Tongue (tissue), 1 donor: ENCODE measurements at regions not wholly inside any gene's neighbourhood (a gene's known extent, or its start where the extent isn't known, plus 50 kb on each side); places are given as distances from the start of the nearest gene placed in this dataset.
A peak's percentile ranks its signal among the peaks of the same experiment; 100 is the strongest.
"Not testable (repeated sequence)": the region's sequence is repeated elsewhere in the genome, so short reads cannot be mapped to it uniquely, and the experiment has no call there.

Experiments
- DNase-seq: peaks from one replicate; pipeline ENCODE4 v3.0.0-alpha.2; 2015

DNA sequence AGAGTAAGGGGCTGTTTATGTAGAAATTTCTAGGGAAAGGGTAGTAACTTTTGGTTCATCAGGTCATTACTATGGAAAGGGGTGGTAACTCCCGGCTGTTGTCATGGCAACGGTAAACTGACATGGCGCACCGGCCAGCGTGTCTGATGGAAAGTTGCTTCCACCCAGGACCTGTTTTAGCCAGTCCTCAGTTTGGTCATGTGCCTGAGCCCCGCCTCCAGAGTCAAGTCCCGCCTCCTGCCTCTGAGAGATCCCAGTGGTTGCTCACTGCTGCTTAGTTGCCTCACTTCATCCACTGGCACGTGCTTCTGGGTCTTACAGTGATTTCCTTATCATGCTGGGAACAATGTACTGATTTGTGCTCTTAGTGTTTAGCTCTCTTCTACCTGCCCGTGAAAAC is 455.2 kb upstream of the ZNF507 start:
- no peak for DNase-seq

- DNase-seq, result no peak
These were observed 453.4 kb upstream of the ZNF507 start for GRCh38 chr19:31892060-31892459.

DNA sequence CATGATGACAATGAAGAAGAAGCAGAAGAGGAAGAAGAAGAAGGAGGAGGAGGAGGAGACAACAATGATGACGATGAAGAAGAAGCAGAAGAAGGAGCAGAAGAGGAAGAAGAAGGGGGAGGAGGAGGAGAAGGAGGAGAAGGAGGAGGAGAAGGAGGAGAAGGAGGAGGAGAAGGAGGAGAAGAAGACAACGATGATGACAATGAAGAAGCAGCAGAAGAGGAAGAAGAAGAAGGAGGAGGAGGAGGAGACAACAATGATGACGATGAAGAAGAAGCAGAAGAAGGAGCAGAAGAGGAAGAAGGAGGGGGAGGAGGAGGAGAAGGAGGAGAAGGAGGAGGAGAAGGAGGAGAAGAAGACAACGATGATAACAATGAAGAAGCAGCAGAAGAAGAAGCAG is 451.9 kb upstream of the ZNF507 start:
- DNase-seq, result not testable (repeated sequence)

DNA sequence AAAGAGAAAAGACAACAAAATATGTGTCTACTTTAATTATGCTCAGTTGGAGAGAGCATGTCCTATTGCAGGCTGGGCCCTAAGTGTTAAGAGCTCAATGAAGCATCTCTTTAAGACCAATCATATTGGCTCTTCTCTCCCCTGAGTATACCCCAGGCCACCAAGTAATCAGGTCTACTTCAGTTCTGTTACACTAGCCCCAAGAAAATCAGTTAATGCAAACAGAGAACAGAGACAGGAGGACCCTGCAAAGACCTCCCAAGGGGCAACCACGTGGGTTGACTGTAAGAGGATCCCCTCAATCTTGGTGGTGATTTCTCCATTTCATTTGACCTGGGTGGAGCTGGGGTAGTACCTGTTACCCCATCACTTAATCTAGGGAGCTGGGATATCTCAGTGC is 451.0 kb upstream of the ZNF507 start:
- no peak for DNase-seq

- no peak for DNase-seq
These were observed 448.1 kb upstream of the ZNF507 start for GRCh38 chr19:31897292-31897691.

GRCh38 chr19:31900991-31901390 is 444.4 kb upstream of the ZNF507 start:
- DNase-seq, result no peak

DNA sequence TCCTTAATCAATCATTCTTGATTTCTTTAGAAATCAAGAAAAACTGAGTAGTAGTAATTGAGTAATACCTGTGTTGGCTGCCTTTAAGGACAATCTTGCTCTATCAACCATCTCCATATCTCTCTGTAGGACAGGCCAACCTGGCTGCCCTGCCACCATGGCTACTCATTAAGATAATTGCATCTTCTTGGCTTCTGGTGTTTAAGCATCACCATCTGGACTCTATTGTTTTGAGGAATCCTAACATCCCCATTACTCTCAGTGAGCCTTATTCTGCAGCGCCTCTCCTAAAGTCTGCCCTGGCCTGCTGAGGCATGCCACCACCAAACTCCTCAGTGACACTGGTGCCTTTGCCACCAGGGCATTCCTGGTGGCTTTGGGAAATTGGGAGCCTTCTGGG is 442.6 kb upstream of the ZNF507 start:
- DNase-seq, result no peak

DNA sequence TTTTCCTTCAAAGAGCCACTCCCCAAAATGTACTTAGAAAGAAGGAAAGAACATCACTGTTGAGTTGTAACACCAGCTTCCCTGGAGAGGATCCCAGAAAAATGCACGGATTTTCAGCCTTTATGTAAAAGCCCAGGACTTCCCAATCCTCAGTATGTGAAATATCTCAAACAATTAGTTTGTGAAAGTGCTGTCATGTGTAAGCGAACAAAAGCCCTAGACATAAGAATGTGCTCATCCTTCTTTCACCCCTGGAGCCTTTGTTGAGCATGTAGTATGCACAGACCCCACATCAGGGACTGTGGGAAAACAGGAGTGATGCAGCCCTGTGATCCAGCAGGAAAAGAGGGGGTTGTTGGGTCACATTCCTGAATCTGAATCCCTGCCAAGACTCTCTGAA is 441.4 kb upstream of the ZNF507 start:
- DNase-seq, result peak; percentile 52

DNA sequence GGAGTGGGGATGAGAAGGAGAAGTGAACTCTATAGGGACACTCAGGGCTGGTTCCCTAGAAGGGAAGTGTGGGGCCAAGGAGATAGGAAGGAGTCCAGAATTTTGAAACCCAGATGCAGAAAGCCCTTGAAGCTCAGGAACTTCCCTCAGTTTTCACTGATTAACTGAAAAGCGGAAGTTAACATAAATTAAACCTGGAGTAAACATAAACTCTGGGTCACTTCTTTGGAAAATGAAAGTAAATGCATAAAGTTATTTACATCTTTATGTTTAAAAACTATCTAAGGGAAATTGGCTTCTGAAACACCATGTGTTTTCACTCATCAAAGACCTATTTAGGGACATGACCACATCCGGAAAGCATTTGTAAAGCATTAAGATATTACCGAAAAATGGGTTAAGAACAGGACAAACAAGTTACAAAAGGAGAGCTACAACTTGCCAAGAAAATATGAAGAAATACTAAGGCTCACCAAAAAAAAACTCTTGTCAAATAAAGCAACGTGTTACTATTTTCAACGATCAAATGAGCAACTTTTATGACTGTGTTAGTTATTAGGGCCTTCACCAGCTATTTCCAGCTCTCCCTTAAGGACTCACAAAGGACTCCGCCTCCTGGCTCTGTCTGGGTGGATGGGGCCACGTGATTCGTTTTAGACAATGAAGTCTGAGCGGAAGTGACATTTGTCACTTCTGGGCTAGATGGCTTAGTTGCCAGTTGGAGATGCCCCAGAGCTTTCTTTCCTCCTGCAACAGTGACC is 439.1 kb upstream of the ZNF507 start:
- peak; percentile 78 for DNase-seq

DNA sequence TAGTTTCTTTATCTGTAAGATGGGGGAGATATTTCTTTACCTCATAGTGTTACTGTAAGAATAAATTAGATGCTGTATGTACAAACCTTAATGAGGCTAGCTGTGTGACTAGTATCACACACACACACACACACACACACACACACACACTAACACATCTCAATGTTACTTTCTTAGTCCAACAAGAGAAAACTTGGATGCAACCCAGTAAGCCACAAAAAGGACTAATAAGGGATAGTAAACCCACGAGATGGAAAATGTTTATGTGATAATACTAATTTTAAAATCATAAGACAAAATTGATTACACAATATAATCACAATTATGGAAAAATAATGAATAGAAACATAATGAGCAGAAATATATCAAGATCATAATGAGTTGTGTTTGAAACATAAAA is 437.7 kb upstream of the ZNF507 start:
- no peak for DNase-seq

DNA sequence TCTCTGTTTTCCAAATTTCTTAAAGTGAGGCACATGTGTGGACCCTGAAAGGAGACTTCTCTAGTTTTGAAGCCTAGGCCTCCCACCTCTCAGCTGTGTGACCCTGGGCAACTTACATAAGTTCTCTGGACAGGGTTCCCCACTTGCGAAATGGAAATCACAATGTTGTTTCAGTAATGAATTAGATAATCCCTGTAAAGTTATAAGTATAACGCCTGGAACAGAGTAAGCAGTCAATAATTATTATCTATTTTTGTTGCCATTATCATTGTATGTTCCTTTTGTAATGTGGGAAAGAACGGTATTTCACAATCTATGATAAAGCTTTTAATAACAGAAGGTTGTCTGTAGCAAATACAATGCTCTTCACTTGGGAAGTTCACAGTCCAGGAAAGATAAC is 437.3 kb upstream of the ZNF507 start:
- DNase-seq, result no peak

- DNase-seq, result peak; percentile 52
These were observed 436.7 kb upstream of the ZNF507 start for GRCh38 chr19:31908496-31909225.

GRCh38 chr19:31910224-31910623 is 435.2 kb upstream of the ZNF507 start:
- DNase-seq, result no peak

DNA sequence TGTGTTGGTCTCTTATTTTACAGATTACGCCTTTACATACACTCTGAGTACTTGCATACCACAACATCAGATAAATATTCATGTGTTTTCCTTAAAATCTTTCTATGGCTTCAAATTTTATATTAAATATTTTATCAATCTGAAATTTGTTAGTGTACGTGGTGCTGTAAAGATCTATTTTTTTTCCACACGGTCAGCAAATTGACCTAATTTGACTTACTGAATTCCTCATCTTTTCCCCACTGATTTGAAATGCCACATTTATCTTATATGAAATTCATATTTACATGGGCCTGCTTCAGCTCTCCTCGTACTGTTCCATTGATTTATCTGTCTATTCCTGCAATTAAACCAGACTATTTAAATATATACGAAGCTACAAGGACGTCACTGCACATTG is 433.8 kb upstream of the ZNF507 start:
- DNase-seq, result no peak

- DNase-seq, result no peak
These were observed 432.2 kb upstream of the ZNF507 start for GRCh38 chr19:31913103-31913661.

DNA sequence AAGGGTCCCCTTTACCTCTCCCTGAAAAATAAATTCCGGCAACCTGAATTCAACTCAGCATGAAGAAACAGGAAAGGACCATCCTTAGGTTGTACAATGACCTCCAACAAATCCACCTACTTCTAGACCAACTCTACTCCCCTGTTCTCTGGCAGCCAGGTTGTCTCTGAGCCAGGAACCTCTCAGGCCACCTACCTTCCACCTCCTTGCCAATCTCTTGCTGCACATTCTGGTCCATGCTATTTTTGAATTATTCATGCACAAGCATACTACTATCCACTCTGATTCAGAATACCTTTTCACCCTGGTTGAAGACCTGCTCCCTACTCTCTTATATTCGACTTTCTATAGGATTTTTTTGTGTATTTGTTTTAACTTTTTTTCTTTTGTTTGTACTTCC is 415.0 kb upstream of the ZNF507 start:
- DNase-seq, result no peak

DNA sequence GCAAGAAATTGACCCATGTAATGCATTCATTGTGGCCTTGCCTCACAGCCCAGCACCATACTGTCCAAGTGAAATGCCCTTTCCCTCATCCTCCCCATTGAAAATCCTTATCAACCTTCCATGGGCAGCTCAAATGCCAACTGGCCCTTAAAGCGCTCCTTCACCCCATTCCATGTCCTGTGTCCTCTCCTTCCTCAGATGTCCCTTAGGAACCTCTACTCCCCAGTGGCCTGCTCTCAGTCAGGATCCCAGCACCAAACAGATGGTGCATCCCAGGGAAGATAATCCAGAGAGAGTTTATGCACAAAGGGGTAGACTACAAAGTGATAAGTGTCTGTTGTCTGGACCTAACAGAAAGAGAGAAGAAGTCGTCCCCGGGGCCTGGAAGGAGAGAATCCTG is 407.4 kb upstream of the ZNF507 start:
- DNase-seq, result no peak

DNA sequence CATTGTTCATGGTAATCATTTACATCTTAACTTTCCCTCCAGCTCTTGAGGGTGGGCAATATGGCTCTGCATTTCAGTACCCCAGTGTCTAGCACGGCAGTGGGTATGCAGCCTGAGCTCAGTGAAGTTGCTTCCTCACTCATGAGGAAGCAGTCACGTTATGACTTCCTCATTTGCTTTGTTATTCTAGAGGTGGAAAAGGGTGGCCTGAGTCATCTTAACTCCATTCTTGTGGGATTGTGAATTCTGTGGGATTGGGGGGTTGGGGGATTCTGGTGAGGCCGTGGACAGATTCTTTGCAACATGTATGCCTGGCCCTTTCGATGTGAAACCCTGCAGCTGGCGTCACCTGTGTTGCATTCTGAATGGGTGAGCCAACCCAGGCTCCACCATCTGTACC is 406.7 kb upstream of the ZNF507 start:
- no peak for DNase-seq

DNA sequence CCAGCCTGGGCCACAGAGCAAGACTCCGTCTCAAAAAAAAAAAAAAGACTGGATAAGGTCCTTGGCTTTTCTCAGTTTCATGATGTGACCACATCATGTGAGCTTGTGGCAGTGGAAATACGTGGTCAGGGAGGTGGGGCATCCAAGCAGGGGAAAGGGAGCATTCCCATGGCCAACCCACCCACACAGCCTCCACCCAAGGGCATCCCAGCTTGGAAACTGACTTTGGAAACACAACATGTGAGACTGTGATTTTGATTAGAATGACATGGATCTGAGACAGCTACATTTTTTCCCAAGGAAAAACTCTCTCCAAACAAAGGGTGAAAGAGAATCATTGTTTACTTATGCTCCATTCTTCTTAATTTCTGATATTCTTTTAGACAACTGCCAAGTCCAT is 405.0 kb upstream of the ZNF507 start:
- no peak for DNase-seq

DNA sequence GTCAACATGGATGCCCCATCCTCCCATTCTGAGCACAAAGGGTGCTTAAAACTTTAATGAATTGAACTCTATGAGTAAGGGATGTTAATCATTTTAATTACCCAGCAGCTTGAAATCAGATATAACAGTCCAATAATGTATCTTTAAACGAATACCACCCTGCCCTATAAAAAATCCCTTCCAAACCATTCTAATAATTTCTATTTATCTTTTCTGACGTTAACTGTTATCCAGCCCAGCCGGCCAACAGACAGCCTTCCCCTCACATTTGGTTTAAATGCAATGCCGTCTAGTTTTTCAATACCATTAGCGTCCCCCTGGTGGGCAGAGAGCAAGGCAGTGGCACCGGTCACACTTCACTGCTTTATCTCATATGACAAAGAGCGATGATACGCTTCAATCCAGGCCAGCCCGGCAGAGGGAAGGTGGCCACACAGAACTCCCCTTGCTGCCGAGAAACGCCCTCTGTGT is 402.2 kb upstream of the ZNF507 start:
- DNase-seq, result peak; percentile 37

DNA sequence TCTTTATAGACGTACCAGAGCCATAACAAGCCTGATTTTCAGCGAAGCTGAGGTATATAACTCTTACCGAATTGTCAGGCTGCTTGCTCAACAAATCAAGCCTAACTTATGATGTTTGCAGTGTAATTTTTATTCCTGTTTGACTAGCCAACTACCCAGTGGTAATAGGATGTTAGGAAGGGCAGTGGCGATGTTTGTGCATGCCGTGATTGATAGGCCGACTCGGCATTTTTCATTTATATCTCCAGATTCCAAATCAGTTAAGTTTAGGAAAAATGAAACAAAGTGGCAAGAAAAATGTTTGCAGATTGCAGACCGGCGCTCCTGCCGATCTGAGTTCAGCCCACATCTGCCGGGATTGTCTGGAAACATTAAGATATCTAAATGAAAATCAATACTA is 401.6 kb upstream of the ZNF507 start:
- DNase-seq, result no peak

DNA sequence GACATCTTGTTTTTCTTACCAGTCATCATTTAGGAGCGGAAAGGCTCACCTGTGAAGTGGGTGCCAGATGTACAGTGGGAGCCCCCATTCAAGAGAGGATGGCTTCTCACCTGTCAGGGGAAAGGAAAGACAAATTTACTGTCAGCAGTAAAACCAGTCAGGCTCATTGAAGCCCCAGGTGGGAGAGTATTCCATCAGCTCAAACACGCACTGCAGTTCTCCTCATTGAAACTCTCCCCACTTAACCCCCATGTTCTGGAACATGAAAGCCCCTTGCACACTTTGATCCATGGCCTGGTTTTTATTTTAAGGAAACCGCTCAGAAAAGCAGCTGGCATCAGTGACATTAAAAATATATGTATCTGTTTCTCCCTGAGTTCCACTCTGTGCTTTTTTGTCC is 401.1 kb upstream of the ZNF507 start:
- no peak for DNase-seq

- DNase-seq, result no peak
These were observed 398.9 kb upstream of the ZNF507 start for GRCh38 chr19:31946491-31946890.
